ENCODE measurements at regions not wholly inside any gene's neighbourhood (a gene's known extent, or its start where the extent isn't known, plus 50 kb on each side); places are given as distances from the start of the nearest gene placed in this dataset.

GRCh38 chr6:169902070-169902469, 150.6 kb downstream of the ERMARD start (continued):
- TF ChIP-seq SOX15 (CRISPR knock-in tag; IDR thresholded peaks at IDR 0.05) (no peak), PREB (CRISPR knock-in tag; IDR thresholded peaks at IDR 0.05; ENCODE audit: borderline replicate concordance) (no peak)

- Mint-ChIP-seq H3K4me3 (no peak overlapping the region), H3K27ac (no peak overlapping the region), H3K9me3 (peaks cover 16% of the 10 kb centered on the region), H3K4me1 (no peaks in the 10 kb centered on the region), H3K27me3 (ENCODE audit: low read depth) (no peaks in the 10 kb centered on the region), H3K36me3 (peaks cover 3% of the 10 kb centered on the region; the same call in 1 of the 2 replicates)
- POLR2A ChIA-PET = no interaction called here
- CTCF ChIA-PET = no interaction called here
- DNase-seq (ENCODE audit: low spot score) (no peak), ATAC-seq (no peak)
- TF ChIP-seq ZBTB21 (CRISPR knock-in tag; IDR thresholded peaks at IDR 0.05; ENCODE audit: borderline replicate concordance) (no peak), TCF7 (CRISPR knock-in tag; IDR thresholded peaks at IDR 0.05; ENCODE audit: low read depth) (no peak), ARID4B (CRISPR knock-in tag; IDR thresholded peaks at IDR 0.05; ENCODE audit: borderline replicate concordance) (no peak), ETV6 (CRISPR knock-in tag; IDR thresholded peaks at IDR 0.05) (no peak), SMAD3 (CRISPR knock-in tag; IDR thresholded peaks at IDR 0.05; ENCODE audit: borderline replicate concordance) (no peak), ZNF263 (CRISPR knock-in tag; IDR thresholded peaks at IDR 0.05; ENCODE audit: low read depth) (no peak), SP1 (CRISPR knock-in tag; conservative IDR thresholded peaks at IDR 0.05) (no peak), ZNF232 (CRISPR knock-in tag; IDR thresholded peaks at IDR 0.05) (no peak), NR3C1 (CRISPR knock-in tag; conservative IDR thresholded peaks at IDR 0.05; ENCODE audit: low read depth) (no peak), MXD4 (CRISPR knock-in tag; IDR thresholded peaks at IDR 0.05; ENCODE audit: borderline replicate concordance) (no peak)
Measured at GRCh38 chr6:169899481-169900145, 148.2 kb downstream of the ERMARD start.

- TF ChIP-seq NR3C1 (CRISPR knock-in tag; conservative IDR thresholded peaks at IDR 0.05; ENCODE audit: low read depth) = no peak
- no peak for TF ChIP-seq ZNF121 (CRISPR knock-in tag; IDR thresholded peaks at IDR 0.05)
- TF ChIP-seq GABPB1 (CRISPR knock-in tag; IDR thresholded peaks at IDR 0.05) = no peak
- no peak for TF ChIP-seq ESRRA (CRISPR knock-in tag; IDR thresholded peaks at IDR 0.05; ENCODE audit: borderline replicate concordance)
- TF ChIP-seq PREB (CRISPR knock-in tag; IDR thresholded peaks at IDR 0.05; ENCODE audit: borderline replicate concordance) = no peak
- no peak for TF ChIP-seq RORB (CRISPR knock-in tag; IDR thresholded peaks at IDR 0.05)
- TF ChIP-seq EMX1 (CRISPR knock-in tag; IDR thresholded peaks at IDR 0.05) = no peak
- no peak for TF ChIP-seq ZNF317 (CRISPR knock-in tag; IDR thresholded peaks at IDR 0.05; ENCODE audit: borderline replicate concordance, low read depth)
- no peak for TF ChIP-seq IRF1 (CRISPR knock-in tag; IDR thresholded peaks at IDR 0.05)
- no peak for TF ChIP-seq MAX (CRISPR knock-in tag; IDR thresholded peaks at IDR 0.05)
- TF ChIP-seq FOXK1 (CRISPR knock-in tag; IDR thresholded peaks at IDR 0.05) = no peak
- no peak for TF ChIP-seq CREM (CRISPR knock-in tag; IDR thresholded peaks at IDR 0.05)
- POLR2A ChIA-PET = no interaction called here
- CTCF ChIA-PET = no interaction called here
- DNase-seq (ENCODE audit: low spot score) (no peak), ATAC-seq (no peak)
- no peak overlapping the region for H3K4me3 Mint-ChIP-seq
- H3K27me3 Mint-ChIP-seq (ENCODE audit: low read depth) = no peaks in the 10 kb centered on the region
- H3K27ac Mint-ChIP-seq = no peak overlapping the region
- no peaks in the 10 kb centered on the region for H3K4me1 Mint-ChIP-seq
- H3K9me3 Mint-ChIP-seq = peaks cover 13% of the 10 kb centered on the region
- peaks cover 3% of the 10 kb centered on the region; the same call in 1 of the 2 replicates for H3K36me3 Mint-ChIP-seq
Measured at GRCh38 chr6:169898788-169899480, 147.5 kb downstream of the ERMARD start.

All from WTC11 (cell line).